Caco-2 (cell line): ENCODE measurements at regions not wholly inside any gene's neighbourhood (a gene's known extent, or its start where the extent isn't known, plus 50 kb on each side); places are given as distances from the start of the nearest gene placed in this dataset.
A peak's percentile ranks its signal among the peaks of the same experiment; 100 is the strongest.

Experiments used
- BruUV-seq: library from RNA; stranded (reverse); fragments of 400-500 nt; replicated peaks from 2 replicates; lab custom pipeline; 2021; lab: Mats Ljungman, UMichigan
- CTCF ChIA-PET: fragments of 300-600 bp; sonication (Branson Sonifier 250); formaldehyde crosslinking; loops from one replicate; lab custom pipeline; 2022; ENCODE audit warnings: antibody characterized with exemption; lab: Charles Lee
- POLR2A ChIA-PET: fragments of 300-600 bp; sonication (Branson Sonifier 250); formaldehyde crosslinking; loops from one replicate; lab custom pipeline; 2022; ENCODE audit warnings: antibody characterized with exemption; lab: Charles Lee
- DNase-seq, 2 experiments: peaks; one replicate each; pipeline versions ENCODE4 v3.0.0 to v3.0.0-alpha.2; 2020 to 2022
- H3K27me3 ChIP-seq: replicated peaks from 2 replicates; pipeline ENCODE4 v1.6.0; 2011; ENCODE audit warnings: low read length; ENCODE audit not compliant: control insufficient read depth, insufficient read depth
- H3K36me3 ChIP-seq: 2 replicates; pipeline ENCODE4 v1.5.1; 2011; ENCODE audit warnings: low read length; ENCODE audit not compliant: control insufficient read depth, insufficient read depth
- H3K4me1 ChIP-seq: fragments of 250-450 bp; sonication (Bioruptor Pico); 2 replicates; pipeline ENCODE4 v1.5.1; 2020; ENCODE audit warnings: mild to moderate bottlenecking
- H3K4me3 ChIP-seq: 2 replicates; pipeline ENCODE4 v1.5.1; 2011; ENCODE audit warnings: low read depth, mild to moderate bottlenecking, control low read depth, low read length
- H3K9me3 ChIP-seq: fragments of 250-450 bp; sonication (Bioruptor Pico); 2 replicates; pipeline ENCODE4 v1.5.1; 2020; ENCODE audit warnings: mild to moderate bottlenecking, moderate library complexity
- H3K27ac Mint-ChIP-seq: one replicate; pipeline ENCODE4 v1.8.0; 2022; ENCODE audit warnings: mixed read lengths; ENCODE audit not compliant: unreplicated experiment
- H3K27me3 Mint-ChIP-seq: one replicate; pipeline ENCODE4 v1.8.0; 2022; ENCODE audit warnings: mixed read lengths; ENCODE audit not compliant: insufficient read depth, unreplicated experiment
- H3K36me3 Mint-ChIP-seq: one replicate; pipeline ENCODE4 v1.8.0; 2022; ENCODE audit warnings: mild to moderate bottlenecking, mixed read lengths; ENCODE audit not compliant: insufficient read depth, unreplicated experiment
- H3K4me1 Mint-ChIP-seq: one replicate; pipeline ENCODE4 v1.8.0; 2022; ENCODE audit warnings: low read depth, mixed read lengths; ENCODE audit not compliant: unreplicated experiment
- H3K4me3 Mint-ChIP-seq: one replicate; pipeline ENCODE4 v1.8.0; 2022; ENCODE audit warnings: mild to moderate bottlenecking, moderate library complexity, mixed read lengths; ENCODE audit not compliant: unreplicated experiment
- H3K9me3 Mint-ChIP-seq: one replicate; pipeline ENCODE4 v1.8.0; 2022; ENCODE audit warnings: mixed read lengths; ENCODE audit not compliant: unreplicated experiment
- CTCF ChIP-seq, 2 experiments: fragments of 200-600 bp in 1 of 2; IDR thresholded peaks; 1 replicate in 1 of 2; 2 replicates in 1 of 2; pipeline versions ENCODE4 v1.5.1 to v1.8.0; 2011 to 2022; ENCODE audit warnings: antibody characterized with exemption in 1 of 2, control low read depth in 1 of 2, inconsistent platforms in 1 of 2, low read depth in 1 of 2, low read length in 1 of 2, mild to moderate bottlenecking in 1 of 2, moderate library complexity in 1 of 2; ENCODE audit not compliant: insufficient read depth in 1 of 2, severe bottlenecking in 1 of 2, unreplicated experiment in 1 of 2
- intact Hi-C: fragments of 100-400 bp; cut with micrococcal nuclease; formaldehyde crosslinking; loops from one replicate; pipeline ENCODE4 v1.10.0; 2022; ENCODE audit not compliant: unreplicated experiment

DNA sequence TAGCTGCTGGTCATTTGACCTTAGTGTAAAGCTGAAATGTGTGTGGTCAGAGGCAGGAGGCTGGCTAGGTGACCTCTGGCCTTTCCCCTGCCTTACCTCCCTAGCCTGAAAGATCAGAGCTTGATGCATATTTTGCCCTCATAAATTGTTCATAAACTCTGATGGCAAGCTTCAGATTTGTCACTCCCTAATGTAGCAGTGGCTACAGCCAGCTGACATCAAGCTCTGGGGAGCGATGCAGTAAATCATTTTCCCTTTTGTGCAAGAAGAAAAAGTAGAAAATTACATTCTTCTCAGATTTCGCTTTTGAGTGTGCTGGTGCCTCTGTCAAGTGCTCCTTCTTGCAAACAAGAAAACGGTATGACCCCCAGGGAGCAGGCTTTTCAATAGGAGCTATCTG, 87.7 kb upstream of the MAGEA4 start:
- Mint-ChIP-seq H3K27ac (no peak overlapping the region), H3K36me3 (no peaks in the 10 kb centered on the region), H3K4me1 (peaks cover 6% of the 10 kb centered on the region), H3K4me3 (no peak overlapping the region), H3K27me3 (no peaks in the 10 kb centered on the region), H3K9me3 (no peaks in the 10 kb centered on the region)
- POLR2A ChIA-PET = no interaction called here
- DNase-seq = no peak
- Histone ChIP-seq H3K4me1 (0 out of 2 replicates have a peak, but pooled peaks cover 4% of the 10 kb centered on the region), H3K36me3 (no peaks in the 10 kb centered on the region), H3K9me3 (no peaks in the 10 kb centered on the region), H3K4me3 (no peak overlapping the region), H3K27me3 (no peaks in the 10 kb centered on the region)
- CTCF ChIA-PET = no interaction called here
- no TSS peak for BruUV-seq
- intact Hi-C loops = no loop called here
- no peak for TF ChIP-seq CTCF (IDR thresholded peaks at IDR 0.05; ENCODE audit: insufficient read depth in 1 of 2, low read depth in 1 of 2, low read length in 1 of 2, severe bottlenecking in 1 of 2, unreplicated experiment in 1 of 2)

DNA sequence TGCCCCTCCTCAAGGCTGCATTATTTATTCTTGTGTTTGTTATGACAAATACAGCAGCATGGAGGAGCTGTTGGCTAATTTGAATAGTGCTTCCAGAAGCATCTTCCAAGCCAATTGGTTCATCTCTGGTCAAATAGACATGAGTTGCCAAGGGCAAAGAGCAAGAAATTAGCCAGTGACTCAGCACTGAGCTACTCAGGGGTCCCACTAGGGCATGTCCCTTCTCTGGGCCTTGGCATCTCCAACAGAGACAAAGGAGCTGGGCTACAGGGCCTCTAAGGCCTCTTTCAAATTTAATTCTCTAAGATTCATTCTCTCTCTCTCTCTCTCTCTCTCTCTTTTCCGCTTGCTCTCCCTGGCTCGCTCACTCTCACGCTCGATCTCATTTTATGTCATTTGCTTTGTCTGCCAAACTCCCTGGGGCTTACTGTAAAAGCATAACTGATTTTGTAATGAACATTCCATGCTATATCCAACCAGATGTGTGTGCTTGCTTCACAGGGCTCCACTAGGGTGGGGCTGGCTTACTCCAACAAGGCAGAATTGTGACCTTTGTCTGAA, 86.7 kb upstream of the MAGEA4 start:
- Mint-ChIP-seq H3K27ac (no peak overlapping the region), H3K36me3 (no peaks in the 10 kb centered on the region), H3K4me3 (peak overlapping the region; percentile 1), H3K27me3 (no peaks in the 10 kb centered on the region), H3K9me3 (no peaks in the 10 kb centered on the region), H3K4me1 (peaks cover 6% of the 10 kb centered on the region)
- no TSS peak for BruUV-seq
- Histone ChIP-seq H3K36me3 (no peaks in the 10 kb centered on the region), H3K9me3 (no peaks in the 10 kb centered on the region), H3K27me3 (no peaks in the 10 kb centered on the region), H3K4me3 (no peak overlapping the region), H3K4me1 (0 out of 2 replicates have a peak, but pooled peaks cover 4% of the 10 kb centered on the region)
- ChIA-PET POLR2A (no interaction called here), CTCF (no interaction called here)
- DNase-seq = peak; percentile 4 to 43
- TF ChIP-seq CTCF (IDR thresholded peaks at IDR 0.05; ENCODE audit: insufficient read depth in 1 of 2, low read depth in 1 of 2, low read length in 1 of 2, severe bottlenecking in 1 of 2, unreplicated experiment in 1 of 2) = no peak
- intact Hi-C loops = no loop called here

- no peaks in the 10 kb centered on the region for H3K9me3 Mint-ChIP-seq
- intact Hi-C loops = no loop called here
- no peak overlapping the region for H3K4me3 Mint-ChIP-seq
- no peaks in the 10 kb centered on the region for H3K27me3 Mint-ChIP-seq
- Histone ChIP-seq H3K4me1 (0 out of 2 replicates have a peak, but pooled peaks cover 4% of the 10 kb centered on the region), H3K36me3 (no peaks in the 10 kb centered on the region), H3K9me3 (no peaks in the 10 kb centered on the region), H3K4me3 (no peak overlapping the region), H3K27me3 (no peaks in the 10 kb centered on the region)
- peaks cover 6% of the 10 kb centered on the region for H3K4me1 Mint-ChIP-seq
- no peak overlapping the region for H3K27ac Mint-ChIP-seq
- BruUV-seq = no TSS peak
- ChIA-PET CTCF (no interaction called here), POLR2A (no interaction called here)
- H3K36me3 Mint-ChIP-seq = no peaks in the 10 kb centered on the region
- DNase-seq = no peak
- no peak for TF ChIP-seq CTCF (IDR thresholded peaks at IDR 0.05; ENCODE audit: insufficient read depth in 1 of 2, low read depth in 1 of 2, low read length in 1 of 2, severe bottlenecking in 1 of 2, unreplicated experiment in 1 of 2)
Observed at GRCh38 chrX:151828439-151829080, 84.1 kb upstream of the MAGEA4 start.
